ENCODE measurements at regions not wholly inside any gene's neighbourhood (a gene's known extent, or its start where the extent isn't known, plus 50 kb on each side); places are given as distances from the start of the nearest gene placed in this dataset.

- TF ChIP-seq CBX5 (IDR thresholded peaks at IDR 0.05; ENCODE audit: low read depth, low read length) (no peak), CTCF (IDR thresholded peaks at IDR 0.05; ENCODE audit: control extremely low read depth in 1 of 3, insufficient read depth in 1 of 3, low read depth in 1 of 3, low read length in 3 of 3) (no peak), GABPA (IDR thresholded peaks at IDR 0.05; ENCODE audit: borderline replicate concordance, insufficient read depth, low read length) (no peak), TAF1 (IDR thresholded peaks at IDR 0.05; ENCODE audit: low read depth, low read length) (no peak), CHD2 (IDR thresholded peaks at IDR 0.05; ENCODE audit: low read length) (no peak), POLR2A (IDR thresholded peaks at IDR 0.05; ENCODE audit: control extremely low read depth in 1 of 2, low read depth in 2 of 2, low read length in 2 of 2) (no peak), MAX (IDR thresholded peaks at IDR 0.05) (no peak), GTF2F1 (IDR thresholded peaks at IDR 0.05; ENCODE audit: borderline replicate concordance, low read depth, low read length) (no peak), EP300 (IDR thresholded peaks at IDR 0.05; ENCODE audit: borderline replicate concordance in 1 of 2, low read depth in 2 of 2, low read length in 2 of 2) (no peak), USF2 (IDR thresholded peaks at IDR 0.05; ENCODE audit: low read length) (no peak), SP2 (IDR thresholded peaks at IDR 0.05; ENCODE audit: low read length) (no peak), FOSL1 (IDR thresholded peaks at IDR 0.05; ENCODE audit: insufficient read depth, low read depth, low read length) (no peak)
- TF ChIP-seq, protein P1, sequence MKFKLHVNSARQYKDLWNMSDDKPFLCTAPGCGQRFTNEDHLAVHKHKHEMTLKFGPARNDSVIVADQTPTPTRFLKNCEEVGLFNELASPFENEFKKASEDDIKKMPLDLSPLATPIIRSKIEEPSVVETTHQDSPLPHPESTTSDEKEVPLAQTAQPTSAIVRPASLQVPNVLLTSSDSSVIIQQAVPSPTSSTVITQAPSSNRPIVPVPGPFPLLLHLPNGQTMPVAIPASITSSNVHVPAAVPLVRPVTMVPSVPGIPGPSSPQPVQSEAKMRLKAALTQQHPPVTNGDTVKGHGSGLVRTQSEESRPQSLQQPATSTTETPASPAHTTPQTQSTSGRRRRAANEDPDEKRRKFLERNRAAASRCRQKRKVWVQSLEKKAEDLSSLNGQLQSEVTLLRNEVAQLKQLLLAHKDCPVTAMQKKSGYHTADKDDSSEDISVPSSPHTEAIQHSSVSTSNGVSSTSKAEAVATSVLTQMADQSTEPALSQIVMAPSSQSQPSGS (IDR thresholded peaks at IDR 0.05; ENCODE audit: low read length): no peak
Observed at GRCh38 chr18:67694787-67695186, 178.3 kb upstream of the DSEL start.
